Caco-2 (cell line): ENCODE measurements at regions not wholly inside any gene's neighbourhood (a gene's known extent, or its start where the extent isn't known, plus 50 kb on each side); places are given as distances from the start of the nearest gene placed in this dataset.

Experiments
- BruUV-seq: library from RNA; stranded (reverse); fragments of 400-500 nt; replicated peaks from 2 replicates; lab custom pipeline; 2021; lab: Mats Ljungman, UMichigan
- CTCF ChIA-PET: fragments of 300-600 bp; sonication (Branson Sonifier 250); formaldehyde crosslinking; loops from one replicate; lab custom pipeline; 2022; ENCODE audit warnings: antibody characterized with exemption; lab: Charles Lee
- POLR2A ChIA-PET: fragments of 300-600 bp; sonication (Branson Sonifier 250); formaldehyde crosslinking; loops from one replicate; lab custom pipeline; 2022; ENCODE audit warnings: antibody characterized with exemption; lab: Charles Lee
- DNase-seq, 2 experiments: peaks; one replicate each; pipeline versions ENCODE4 v3.0.0 to v3.0.0-alpha.2; 2020 to 2022
- H3K27me3 ChIP-seq: replicated peaks from 2 replicates; pipeline ENCODE4 v1.6.0; 2011; ENCODE audit warnings: low read length; ENCODE audit not compliant: control insufficient read depth, insufficient read depth
- H3K36me3 ChIP-seq: 2 replicates; pipeline ENCODE4 v1.5.1; 2011; ENCODE audit warnings: low read length; ENCODE audit not compliant: control insufficient read depth, insufficient read depth
- H3K4me1 ChIP-seq: fragments of 250-450 bp; sonication (Bioruptor Pico); 2 replicates; pipeline ENCODE4 v1.5.1; 2020; ENCODE audit warnings: mild to moderate bottlenecking
- H3K4me3 ChIP-seq: 2 replicates; pipeline ENCODE4 v1.5.1; 2011; ENCODE audit warnings: low read depth, mild to moderate bottlenecking, control low read depth, low read length
- H3K9me3 ChIP-seq: fragments of 250-450 bp; sonication (Bioruptor Pico); 2 replicates; pipeline ENCODE4 v1.5.1; 2020; ENCODE audit warnings: mild to moderate bottlenecking, moderate library complexity
- H3K27ac Mint-ChIP-seq: one replicate; pipeline ENCODE4 v1.8.0; 2022; ENCODE audit warnings: mixed read lengths; ENCODE audit not compliant: unreplicated experiment
- H3K27me3 Mint-ChIP-seq: one replicate; pipeline ENCODE4 v1.8.0; 2022; ENCODE audit warnings: mixed read lengths; ENCODE audit not compliant: insufficient read depth, unreplicated experiment
- H3K36me3 Mint-ChIP-seq: one replicate; pipeline ENCODE4 v1.8.0; 2022; ENCODE audit warnings: mild to moderate bottlenecking, mixed read lengths; ENCODE audit not compliant: insufficient read depth, unreplicated experiment
- H3K4me1 Mint-ChIP-seq: one replicate; pipeline ENCODE4 v1.8.0; 2022; ENCODE audit warnings: low read depth, mixed read lengths; ENCODE audit not compliant: unreplicated experiment
- H3K4me3 Mint-ChIP-seq: one replicate; pipeline ENCODE4 v1.8.0; 2022; ENCODE audit warnings: mild to moderate bottlenecking, moderate library complexity, mixed read lengths; ENCODE audit not compliant: unreplicated experiment
- H3K9me3 Mint-ChIP-seq: one replicate; pipeline ENCODE4 v1.8.0; 2022; ENCODE audit warnings: mixed read lengths; ENCODE audit not compliant: unreplicated experiment
- CTCF ChIP-seq, 2 experiments: fragments of 200-600 bp in 1 of 2; IDR thresholded peaks; 1 replicate in 1 of 2; 2 replicates in 1 of 2; pipeline versions ENCODE4 v1.5.1 to v1.8.0; 2011 to 2022; ENCODE audit warnings: antibody characterized with exemption in 1 of 2, control low read depth in 1 of 2, inconsistent platforms in 1 of 2, low read depth in 1 of 2, low read length in 1 of 2, mild to moderate bottlenecking in 1 of 2, moderate library complexity in 1 of 2; ENCODE audit not compliant: insufficient read depth in 1 of 2, severe bottlenecking in 1 of 2, unreplicated experiment in 1 of 2
- intact Hi-C: fragments of 100-400 bp; cut with micrococcal nuclease; formaldehyde crosslinking; loops from one replicate; pipeline ENCODE4 v1.10.0; 2022; ENCODE audit not compliant: unreplicated experiment

- Histone ChIP-seq H3K36me3 (no peaks in the 10 kb centered on the region), H3K4me1 (no peaks in the 10 kb centered on the region), H3K4me3 (no peak overlapping the region), H3K27me3 (no peaks in the 10 kb centered on the region), H3K9me3 (no peaks in the 10 kb centered on the region)
- BruUV-seq, result no TSS peak
- Mint-ChIP-seq H3K36me3 (no peaks in the 10 kb centered on the region), H3K4me1 (no peaks in the 10 kb centered on the region), H3K27me3 (no peaks in the 10 kb centered on the region), H3K9me3 (peaks cover 9% of the 10 kb centered on the region), H3K4me3 (no peak overlapping the region), H3K27ac (no peak overlapping the region)
- ChIA-PET CTCF (no interaction called here), POLR2A (no interaction called here)
- intact Hi-C loops, result no loop called here
- TF ChIP-seq CTCF (IDR thresholded peaks at IDR 0.05; ENCODE audit: insufficient read depth in 1 of 2, low read depth in 1 of 2, low read length in 1 of 2, severe bottlenecking in 1 of 2, unreplicated experiment in 1 of 2), result no peak
- no peak for DNase-seq
These were observed 352.0 kb downstream of the PLPP3 start for GRCh38 chr1:56227401-56227800.

DNA sequence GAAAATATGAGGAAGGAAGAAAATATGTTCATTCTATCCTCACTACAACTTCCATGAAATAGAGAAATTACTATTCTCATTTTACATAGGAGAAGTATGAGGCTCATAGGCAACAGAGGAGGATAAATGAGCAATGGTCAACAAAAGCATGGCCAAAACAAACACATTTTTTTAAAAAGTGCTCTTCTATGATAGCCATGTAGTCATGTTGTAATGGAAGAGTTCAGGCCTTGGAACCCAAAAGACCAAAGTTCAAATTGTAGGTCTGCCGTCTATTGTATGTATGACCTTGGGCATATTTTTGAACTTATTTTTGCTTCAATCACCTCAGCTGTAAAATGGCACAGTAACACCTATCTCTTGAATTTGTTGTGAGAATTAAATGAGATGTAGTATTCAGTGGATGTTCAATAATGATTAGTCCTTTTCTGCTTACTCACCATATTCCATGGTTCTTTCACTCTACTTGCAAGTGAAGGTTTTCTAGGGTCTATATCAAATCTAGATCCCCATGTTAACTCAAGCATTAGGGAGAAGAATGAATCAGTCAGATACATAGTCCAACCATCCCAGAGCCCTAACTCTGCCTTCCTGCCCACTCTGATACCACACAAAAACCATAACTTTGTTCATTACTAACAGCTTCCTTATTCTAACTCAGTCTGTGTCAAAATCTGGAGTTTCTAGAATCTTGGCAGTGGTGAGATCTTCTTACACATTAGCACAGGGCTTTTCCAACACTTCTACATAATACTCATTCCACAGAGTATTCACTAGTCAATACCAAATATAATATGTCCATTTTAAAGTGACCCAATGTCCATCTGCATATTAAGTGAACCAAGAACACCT is 353.2 kb downstream of the PLPP3 start:
- TF ChIP-seq CTCF (IDR thresholded peaks at IDR 0.05; ENCODE audit: insufficient read depth in 1 of 2, low read depth in 1 of 2, low read length in 1 of 2, severe bottlenecking in 1 of 2, unreplicated experiment in 1 of 2), result no peak
- Histone ChIP-seq H3K27me3 (no peaks in the 10 kb centered on the region), H3K4me1 (no peaks in the 10 kb centered on the region), H3K36me3 (no peaks in the 10 kb centered on the region), H3K4me3 (no peak overlapping the region), H3K9me3 (no peaks in the 10 kb centered on the region)
- DNase-seq, result no peak
- H3K9me3 Mint-ChIP-seq, result peaks cover 9% of the 10 kb centered on the region
- H3K27ac Mint-ChIP-seq, result no peak overlapping the region
- no peaks in the 10 kb centered on the region for H3K4me1 Mint-ChIP-seq
- no peak overlapping the region for H3K4me3 Mint-ChIP-seq
- ChIA-PET POLR2A (no interaction called here), CTCF (no interaction called here)
- no peaks in the 10 kb centered on the region for H3K27me3 Mint-ChIP-seq
- H3K36me3 Mint-ChIP-seq, result no peaks in the 10 kb centered on the region
- intact Hi-C loops, result no loop called here
- no TSS peak for BruUV-seq

- H3K27ac Mint-ChIP-seq, result no peak overlapping the region
- CTCF ChIA-PET, result no interaction called here
- Histone ChIP-seq H3K9me3 (no peaks in the 10 kb centered on the region), H3K27me3 (no peaks in the 10 kb centered on the region), H3K4me3 (no peak overlapping the region), H3K4me1 (no peaks in the 10 kb centered on the region), H3K36me3 (no peaks in the 10 kb centered on the region)
- no peak for TF ChIP-seq CTCF (IDR thresholded peaks at IDR 0.05; ENCODE audit: insufficient read depth in 1 of 2, low read depth in 1 of 2, low read length in 1 of 2, severe bottlenecking in 1 of 2, unreplicated experiment in 1 of 2)
- no peak overlapping the region for H3K4me3 Mint-ChIP-seq
- DNase-seq, result no peak
- no TSS peak for BruUV-seq
- no peaks in the 10 kb centered on the region for H3K9me3 Mint-ChIP-seq
- POLR2A ChIA-PET, result no interaction called here
- no peaks in the 10 kb centered on the region for H3K4me1 Mint-ChIP-seq
- intact Hi-C loops, result no loop called here
- H3K27me3 Mint-ChIP-seq, result no peaks in the 10 kb centered on the region
- no peaks in the 10 kb centered on the region for H3K36me3 Mint-ChIP-seq
These were observed 355.4 kb downstream of the PLPP3 start for GRCh38 chr1:56223968-56224367.
